ENCODE measurements at regions not wholly inside any gene's neighbourhood (a gene's known extent, or its start where the extent isn't known, plus 50 kb on each side); places are given as distances from the start of the nearest gene placed in this dataset.

DNA sequence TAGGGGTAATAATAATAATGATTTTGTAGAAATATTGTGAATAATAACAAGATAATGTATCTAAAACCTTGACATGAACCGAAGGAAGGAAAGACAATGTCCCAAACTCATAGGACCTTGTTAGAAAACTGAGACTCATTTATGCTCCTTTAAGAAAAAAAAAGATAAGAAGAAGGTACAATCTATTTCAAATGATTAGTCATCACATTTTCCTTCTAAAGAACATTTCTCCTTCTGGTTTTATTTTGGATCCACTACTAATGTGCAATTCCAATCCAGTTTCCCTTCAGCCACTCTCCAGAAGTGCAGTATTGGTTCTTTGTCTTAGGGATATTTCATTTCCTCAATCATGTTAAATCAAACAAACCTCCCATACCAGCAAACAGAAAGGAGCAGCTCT lies 526.7 kb downstream of the FUT8 start:
- no peak for ATAC-seq
- peaks cover 37% of the 10 kb centered on the region for H3K4me1 Mint-ChIP-seq

More for the DNA sequence above, 526.7 kb downstream of the FUT8 start:
- no peaks in the 10 kb centered on the region for H3F3A ChIP-seq (replicated peaks; ENCODE audit: low read depth)
- Mint-ChIP-seq H3K9me3 (no peaks in the 10 kb centered on the region), H3K4me3 (no peak overlapping the region), H3K36me3 (ENCODE audit: low read depth) (no peaks in the 10 kb centered on the region; the same call in 2 of the 3 replicates), H3K27ac (no peak overlapping the region), H3K27me3 (ENCODE audit: insufficient read depth, low read depth, poor library complexity) (no peaks in the 10 kb centered on the region)
- no peaks in the 10 kb centered on the region for H4K20me1 ChIP-seq (replicated peaks; ENCODE audit: insufficient read depth)
- H3K4me3 ChIP-seq: no peak overlapping the region
- peaks cover 18% of the 10 kb centered on the region for H3K4me1 ChIP-seq (ENCODE audit: insufficient read depth)
- H3K79me2 ChIP-seq (replicated peaks; ENCODE audit: insufficient read depth): no peaks in the 10 kb centered on the region
- no peak overlapping the region for H2AFZ ChIP-seq
- DNase-seq (ENCODE audit: low spot score): no peak
- TF ChIP-seq, protein P1, sequence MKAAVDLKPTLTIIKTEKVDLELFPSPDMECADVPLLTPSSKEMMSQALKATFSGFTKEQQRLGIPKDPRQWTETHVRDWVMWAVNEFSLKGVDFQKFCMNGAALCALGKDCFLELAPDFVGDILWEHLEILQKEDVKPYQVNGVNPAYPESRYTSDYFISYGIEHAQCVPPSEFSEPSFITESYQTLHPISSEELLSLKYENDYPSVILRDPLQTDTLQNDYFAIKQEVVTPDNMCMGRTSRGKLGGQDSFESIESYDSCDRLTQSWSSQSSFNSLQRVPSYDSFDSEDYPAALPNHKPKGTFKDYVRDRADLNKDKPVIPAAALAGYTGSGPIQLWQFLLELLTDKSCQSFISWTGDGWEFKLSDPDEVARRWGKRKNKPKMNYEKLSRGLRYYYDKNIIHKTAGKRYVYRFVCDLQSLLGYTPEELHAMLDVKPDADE (IDR thresholded peaks at IDR 0.05): no peak
- no peak for TF ChIP-seq ZNF114 (CRISPR knock-in tag; IDR thresholded peaks at IDR 0.05)
- TF ChIP-seq CREB1 (CRISPR knock-in tag; IDR thresholded peaks at IDR 0.05; ENCODE audit: low read depth): no peak
- TF ChIP-seq EZH2 (IDR thresholded peaks at IDR 0.05; ENCODE audit: low read depth, unreplicated experiment): no peak
- TF ChIP-seq CTCF (conservative IDR thresholded peaks at IDR 0.05; ENCODE audit: low read depth in 2 of 2): no peak
- no peak for TF ChIP-seq EZH2phosphoT487 (IDR thresholded peaks at IDR 0.05; ENCODE audit: unreplicated experiment)
- TF ChIP-seq ZNF462 (CRISPR knock-in tag; IDR thresholded peaks at IDR 0.05): no peak
- no peak for TF ChIP-seq POLR2AphosphoS5 (IDR thresholded peaks at IDR 0.05; ENCODE audit: low read depth)
- no peak for TF ChIP-seq REST (IDR thresholded peaks at IDR 0.05; ENCODE audit: unreplicated experiment)
- no peak for TF ChIP-seq STAT1 (IDR thresholded peaks at IDR 0.05; ENCODE audit: unreplicated experiment)
- no peak for TF ChIP-seq JUNB (IDR thresholded peaks at IDR 0.05; ENCODE audit: unreplicated experiment)
- no peak for TF ChIP-seq NANOG (IDR thresholded peaks at IDR 0.05; ENCODE audit: borderline replicate concordance)
- no peak for TF ChIP-seq ZNF331 (CRISPR knock-in tag; IDR thresholded peaks at IDR 0.05; ENCODE audit: low read depth)
- H3K27me3 ChIP-seq (ENCODE audit: insufficient read depth): no peaks in the 10 kb centered on the region
- no peak overlapping the region for H3K4me2 ChIP-seq
- peaks cover 5% of the 10 kb centered on the region; the same call in 1 of the 2 replicates for H3K9me2 ChIP-seq (ENCODE audit: insufficient read depth)
- H3K36me3 ChIP-seq (ENCODE audit: insufficient read depth): no peaks in the 10 kb centered on the region
- no peak overlapping the region for H3K27ac ChIP-seq (ENCODE audit: low read depth)
